ENCODE measurements at regions not wholly inside any gene's neighbourhood (a gene's known extent, or its start where the extent isn't known, plus 50 kb on each side); places are given as distances from the start of the nearest gene placed in this dataset.

- Mint-ChIP-seq H3K9me3 (peaks cover 0 to 6% (median 0%) of the 10 kb centered on the region in 7 donors), H3K4me1 (no peaks in the 10 kb centered on the region), H3K27ac (no peak overlapping the region), H3K36me3 (no peaks in the 10 kb centered on the region), H3K4me3 (no peak overlapping the region), H3K27me3 (ENCODE audit: low read depth in 3 of 3) (no peaks in the 10 kb centered on the region)
- no peaks in the 10 kb centered on the region for H3K36me3 ChIP-seq (replicated peaks in 1 of 2; ENCODE audit: control insufficient read depth in 1 of 2, insufficient read depth in 2 of 2, low read length in 2 of 2)
- no peak overlapping the region for H3K9ac ChIP-seq (ENCODE audit: insufficient read depth, low read length, poor library complexity, severe bottlenecking)
- H3K27me3 ChIP-seq (ENCODE audit: control insufficient read depth in 2 of 2, insufficient read depth in 2 of 2, low read length in 2 of 2) = no peaks in the 10 kb centered on the region
- intact Hi-C loops (cut with micrococcal nuclease) = no loop called here
- H3K79me2 ChIP-seq (ENCODE audit: insufficient read depth, low read length) = no peaks in the 10 kb centered on the region
- no peaks in the 10 kb centered on the region for H4K20me1 ChIP-seq (ENCODE audit: insufficient read depth, low read length)
- H3K4me1 ChIP-seq (ENCODE audit: control insufficient read depth in 1 of 2, insufficient read depth in 2 of 2, low read length in 2 of 2) = no peaks in the 10 kb centered on the region
- no peak overlapping the region for H2AFZ ChIP-seq (ENCODE audit: insufficient read depth, low read depth, low read length, poor library complexity, severe bottlenecking)
- TF ChIP-seq CTCF (IDR thresholded peaks at IDR 0.05) = no peak
- no peak overlapping the region for H3K4me3 ChIP-seq (replicated peaks in 1 of 3; ENCODE audit: low read depth in 2 of 3, low read length in 3 of 3)
- H3K27ac ChIP-seq (ENCODE audit: low read depth in 1 of 2, low read length in 2 of 2) = no peak overlapping the region
- H3K9me3 ChIP-seq (replicated peaks in 1 of 2; ENCODE audit: control insufficient read depth in 1 of 2, insufficient read depth in 1 of 2, low read length in 2 of 2) = peaks cover 0 to 4% of the 10 kb centered on the region in 2 donors
- DNase-seq = no peak
- no CpG with 5 or more reads among the region's 3 CpGs for WGBS (ENCODE audit: insufficient coverage)
- H3K4me2 ChIP-seq (replicated peaks; ENCODE audit: extremely low read depth, low read length, poor library complexity, severe bottlenecking) = no peak overlapping the region
Measured at GRCh38 chr2:188787658-188788240, 186.4 kb upstream of the COL3A1 start.

GRCh38 chr2:188788621-188789020, 185.6 kb upstream of the COL3A1 start:
- Histone ChIP-seq H3K36me3 (replicated peaks in 1 of 2; ENCODE audit: control insufficient read depth in 1 of 2, insufficient read depth in 2 of 2, low read length in 2 of 2) (no peaks in the 10 kb centered on the region), H3K4me2 (replicated peaks; ENCODE audit: extremely low read depth, low read length, poor library complexity, severe bottlenecking) (no peak overlapping the region), H3K27ac (ENCODE audit: low read depth in 1 of 2, low read length in 2 of 2) (no peak overlapping the region), H3K79me2 (ENCODE audit: insufficient read depth, low read length) (no peaks in the 10 kb centered on the region), H3K9me3 (replicated peaks in 1 of 2; ENCODE audit: control insufficient read depth in 1 of 2, insufficient read depth in 1 of 2, low read length in 2 of 2) (peaks cover 0 to 4% of the 10 kb centered on the region in 2 donors), H4K20me1 (ENCODE audit: insufficient read depth, low read length) (no peaks in the 10 kb centered on the region), H2AFZ (ENCODE audit: insufficient read depth, low read depth, low read length, poor library complexity, severe bottlenecking) (no peak overlapping the region), H3K9ac (ENCODE audit: insufficient read depth, low read length, poor library complexity, severe bottlenecking) (no peak overlapping the region), H3K4me1 (ENCODE audit: control insufficient read depth in 1 of 2, insufficient read depth in 2 of 2, low read length in 2 of 2) (no peaks in the 10 kb centered on the region), H3K4me3 (replicated peaks in 1 of 3; ENCODE audit: low read depth in 2 of 3, low read length in 3 of 3) (no peak overlapping the region), H3K27me3 (ENCODE audit: control insufficient read depth in 2 of 2, insufficient read depth in 2 of 2, low read length in 2 of 2) (no peaks in the 10 kb centered on the region)
- no peak for DNase-seq
- Mint-ChIP-seq H3K9me3 (peaks cover 0 to 6% (median 0%) of the 10 kb centered on the region in 7 donors), H3K27me3 (ENCODE audit: low read depth in 3 of 3) (no peaks in the 10 kb centered on the region), H3K4me1 (no peaks in the 10 kb centered on the region), H3K27ac (no peak overlapping the region), H3K4me3 (no peak overlapping the region), H3K36me3 (no peaks in the 10 kb centered on the region)
- intact Hi-C loops (cut with micrococcal nuclease) = no loop called here
- no peak for TF ChIP-seq CTCF (IDR thresholded peaks at IDR 0.05)

Measured in CD14-positive monocyte (primary cell).